ENCODE measurements at regions not wholly inside any gene's neighbourhood (a gene's known extent, or its start where the extent isn't known, plus 50 kb on each side); places are given as distances from the start of the nearest gene placed in this dataset.

DNA sequence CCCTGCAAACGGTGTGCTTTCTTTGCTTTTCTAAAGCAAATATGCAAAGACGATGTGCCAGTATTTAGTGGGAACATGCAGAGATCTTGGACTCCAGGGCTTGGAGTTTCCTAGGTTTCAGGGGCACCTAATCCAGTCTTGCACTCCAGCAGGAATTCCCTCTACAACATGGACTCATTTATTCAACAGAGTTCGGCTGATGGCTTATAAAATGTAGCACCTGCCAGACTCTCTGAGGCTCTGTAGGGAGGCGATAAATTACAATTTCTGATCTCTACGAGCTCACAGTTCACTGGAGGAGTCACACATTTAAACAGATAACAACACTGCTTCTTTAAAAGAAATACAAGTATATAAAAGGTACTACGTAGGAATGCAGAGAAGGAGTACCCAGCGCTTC is 143.7 kb downstream of the FGF9 start:
- TF ChIP-seq, protein P1, sequence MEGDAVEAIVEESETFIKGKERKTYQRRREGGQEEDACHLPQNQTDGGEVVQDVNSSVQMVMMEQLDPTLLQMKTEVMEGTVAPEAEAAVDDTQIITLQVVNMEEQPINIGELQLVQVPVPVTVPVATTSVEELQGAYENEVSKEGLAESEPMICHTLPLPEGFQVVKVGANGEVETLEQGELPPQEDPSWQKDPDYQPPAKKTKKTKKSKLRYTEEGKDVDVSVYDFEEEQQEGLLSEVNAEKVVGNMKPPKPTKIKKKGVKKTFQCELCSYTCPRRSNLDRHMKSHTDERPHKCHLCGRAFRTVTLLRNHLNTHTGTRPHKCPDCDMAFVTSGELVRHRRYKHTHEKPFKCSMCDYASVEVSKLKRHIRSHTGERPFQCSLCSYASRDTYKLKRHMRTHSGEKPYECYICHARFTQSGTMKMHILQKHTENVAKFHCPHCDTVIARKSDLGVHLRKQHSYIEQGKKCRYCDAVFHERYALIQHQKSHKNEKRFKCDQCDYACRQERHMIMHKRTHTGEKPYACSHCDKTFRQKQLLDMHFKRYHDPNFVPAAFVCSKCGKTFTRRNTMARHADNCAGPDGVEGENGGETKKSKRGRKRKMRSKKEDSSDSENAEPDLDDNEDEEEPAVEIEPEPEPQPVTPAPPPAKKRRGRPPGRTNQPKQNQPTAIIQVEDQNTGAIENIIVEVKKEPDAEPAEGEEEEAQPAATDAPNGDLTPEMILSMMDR (conservative IDR thresholded peaks at IDR 0.05), result no peak
- no peak for TF ChIP-seq EZH2 (IDR thresholded peaks at IDR 0.05; ENCODE audit: low read depth)
